ENCODE measurements at regions not wholly inside any gene's neighbourhood (a gene's known extent, or its start where the extent isn't known, plus 50 kb on each side); places are given as distances from the start of the nearest gene placed in this dataset.

- DNase-seq (ENCODE audit: low read depth): no peak
These were observed 484.2 kb downstream of the IRX1 start for GRCh38 chr5:4079831-4080230.

GRCh38 chr5:4080370-4080769 lies 484.7 kb downstream of the IRX1 start:
- DNase-seq (ENCODE audit: low read depth): no peak

DNA sequence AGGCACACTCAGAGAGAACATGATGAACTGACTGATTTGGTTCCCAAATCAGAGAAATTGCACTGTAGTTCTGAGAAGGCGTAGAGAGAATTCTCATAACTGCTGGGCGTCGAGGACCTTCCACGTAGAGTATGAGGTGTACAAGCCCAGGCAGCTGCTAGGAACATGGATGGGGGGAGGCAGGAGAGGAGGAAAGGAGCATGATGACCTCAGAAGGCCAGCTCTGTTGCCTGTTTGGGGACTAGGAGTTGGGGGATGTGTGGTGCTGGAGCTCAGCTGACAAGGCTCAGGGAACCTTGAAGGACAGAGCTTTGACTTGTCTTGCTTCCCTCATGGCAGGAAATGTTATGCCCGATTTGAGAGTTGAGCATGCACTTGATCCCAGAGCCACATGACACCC lies 485.4 kb downstream of the IRX1 start:
- no peak for DNase-seq (ENCODE audit: low read depth)

- no peak for DNase-seq (ENCODE audit: low read depth)
These were observed 485.8 kb downstream of the IRX1 start for GRCh38 chr5:4081466-4081865.

- no peak for DNase-seq (ENCODE audit: low read depth)
These were observed 487.4 kb downstream of the IRX1 start for GRCh38 chr5:4082966-4083564.

GRCh38 chr5:4083591-4084337 lies 488.1 kb downstream of the IRX1 start:
- no peak for DNase-seq (ENCODE audit: low read depth)

GRCh38 chr5:4086081-4086480 lies 490.4 kb downstream of the IRX1 start:
- no peak for DNase-seq (ENCODE audit: low read depth)

GRCh38 chr5:4087110-4087509 lies 491.5 kb downstream of the IRX1 start:
- DNase-seq (ENCODE audit: low read depth): no peak

DNA sequence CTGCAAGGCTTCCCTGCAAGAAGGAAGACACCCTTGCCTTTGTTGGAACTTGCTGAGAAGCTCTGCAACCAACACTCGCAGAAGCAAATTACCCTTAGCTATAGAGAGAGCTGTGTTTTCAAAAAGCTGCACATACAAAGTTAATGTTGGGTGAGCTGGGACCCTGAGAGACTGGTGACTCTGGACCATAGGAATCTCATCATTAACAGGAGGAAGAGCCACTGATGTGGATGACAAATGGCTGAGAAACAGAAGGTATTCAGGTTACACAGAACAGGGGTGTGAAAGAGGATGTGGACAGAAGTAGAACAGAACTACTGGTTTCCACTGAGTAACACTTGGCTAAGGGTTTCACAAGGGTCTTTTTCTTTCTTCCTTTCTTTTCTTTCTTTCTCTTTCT lies 493.5 kb downstream of the IRX1 start:
- DNase-seq (ENCODE audit: low read depth): no peak

- DNase-seq (ENCODE audit: low read depth): no peak
These were observed 497.6 kb downstream of the IRX1 start for GRCh38 chr5:4093236-4093635.

DNA sequence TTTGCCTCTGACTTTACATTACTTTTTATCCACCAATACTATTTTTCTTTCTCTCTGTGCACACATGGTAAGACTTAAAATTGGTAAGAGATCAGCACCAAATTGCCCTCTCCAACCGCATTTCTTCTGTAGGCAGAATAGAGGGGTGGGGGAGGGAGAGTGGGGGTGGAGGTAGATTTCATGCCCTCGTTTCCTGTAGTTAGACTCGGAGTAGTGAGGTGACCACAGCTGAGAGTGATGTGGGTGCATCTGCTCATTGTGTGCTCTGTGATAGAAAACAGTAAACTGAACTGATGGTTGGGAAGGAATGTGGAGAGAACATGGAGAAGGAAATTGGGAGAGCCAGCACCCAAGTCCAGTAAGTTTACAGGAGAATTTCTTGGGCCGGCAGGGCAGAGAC lies 498.3 kb downstream of the IRX1 start:
- DNase-seq (ENCODE audit: low read depth): no peak

- no peak for DNase-seq (ENCODE audit: low read depth)
These were observed 500.4 kb downstream of the IRX1 start for GRCh38 chr5:4095918-4096630.

GRCh38 chr5:4097199-4097598 lies 501.6 kb downstream of the IRX1 start:
- DNase-seq (ENCODE audit: low read depth): no peak

- DNase-seq (ENCODE audit: low read depth): no peak
These were observed 502.6 kb downstream of the IRX1 start for GRCh38 chr5:4098226-4098625.

DNA sequence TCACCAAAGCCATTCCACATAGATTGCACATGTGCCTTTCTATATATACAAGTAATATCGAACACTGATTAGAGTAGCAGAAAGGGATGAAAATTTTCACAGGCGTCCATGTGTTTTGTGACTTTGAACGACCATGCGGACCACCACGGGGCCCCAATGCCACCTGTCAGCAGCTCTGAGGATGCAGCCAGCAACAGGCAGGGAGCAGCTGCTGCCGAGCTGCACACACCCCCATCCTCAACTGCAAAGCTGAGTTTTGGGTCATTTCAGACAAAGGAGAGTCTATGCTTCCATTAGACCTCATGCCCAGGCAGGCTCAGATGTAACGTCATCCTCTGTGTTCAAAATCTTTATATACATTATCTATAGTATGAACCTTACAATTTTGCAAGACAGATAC lies 503.8 kb downstream of the IRX1 start:
- DNase-seq (ENCODE audit: low read depth): no peak

DNA sequence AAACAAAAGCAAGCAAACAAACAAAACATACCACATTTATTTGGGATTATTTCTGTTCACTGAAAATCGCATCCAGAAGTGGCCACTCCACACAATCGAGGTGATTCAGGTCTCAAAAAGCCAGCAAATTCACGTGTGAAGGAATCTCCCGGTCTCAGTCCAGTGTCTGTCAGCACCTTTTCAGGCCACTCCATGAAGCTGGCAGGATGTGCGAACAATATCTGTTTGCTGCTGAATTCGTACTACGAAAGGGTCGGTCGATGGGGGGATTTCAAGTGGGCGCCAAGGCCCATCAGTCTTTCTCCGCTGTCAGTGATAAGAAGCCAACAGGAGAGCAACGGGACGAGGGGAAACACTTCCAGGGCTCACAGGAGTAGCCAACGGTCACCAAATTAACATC lies 505.1 kb downstream of the IRX1 start:
- no peak for DNase-seq (ENCODE audit: low read depth)

GRCh38 chr5:4101189-4101588 lies 505.6 kb downstream of the IRX1 start:
- DNase-seq (ENCODE audit: low read depth): no peak

DNA sequence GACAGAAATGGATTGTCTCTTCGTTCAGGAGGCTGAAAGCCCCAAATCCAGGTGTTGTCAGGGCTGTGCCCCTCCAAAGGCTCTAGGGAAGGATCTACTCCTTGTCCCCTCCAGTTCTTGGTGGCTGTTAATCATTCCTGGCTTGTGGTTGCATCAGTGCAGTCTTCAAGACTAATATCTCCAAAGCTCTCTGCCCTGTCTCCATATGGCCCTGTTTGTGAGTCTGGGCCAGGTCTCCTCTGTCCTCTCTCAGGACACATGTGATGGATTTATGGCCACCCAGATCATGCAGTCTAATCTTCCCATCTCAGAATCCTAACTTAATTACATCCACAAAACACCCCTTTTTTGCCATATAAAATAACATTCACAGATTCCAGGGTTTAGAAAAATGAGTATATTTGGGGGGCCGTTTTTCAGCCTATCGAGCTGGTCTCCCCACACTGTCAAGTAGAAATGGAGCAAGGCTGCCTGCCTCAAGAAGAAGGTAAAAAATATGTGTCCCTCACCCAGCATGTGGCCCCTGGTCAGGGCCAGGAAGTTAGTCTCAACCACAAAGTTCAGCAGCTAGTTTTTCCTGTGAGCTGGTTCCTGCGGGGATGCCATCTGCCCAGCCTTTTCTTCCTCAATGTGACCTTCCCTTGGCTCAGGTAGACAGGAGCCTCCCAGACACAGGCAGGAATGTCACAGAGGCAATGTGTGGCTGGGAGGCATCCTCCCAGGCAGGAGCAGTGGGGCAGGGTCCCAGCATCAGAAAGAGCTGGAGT lies 509.4 kb downstream of the IRX1 start:
- DNase-seq (ENCODE audit: low read depth): no peak

DNA sequence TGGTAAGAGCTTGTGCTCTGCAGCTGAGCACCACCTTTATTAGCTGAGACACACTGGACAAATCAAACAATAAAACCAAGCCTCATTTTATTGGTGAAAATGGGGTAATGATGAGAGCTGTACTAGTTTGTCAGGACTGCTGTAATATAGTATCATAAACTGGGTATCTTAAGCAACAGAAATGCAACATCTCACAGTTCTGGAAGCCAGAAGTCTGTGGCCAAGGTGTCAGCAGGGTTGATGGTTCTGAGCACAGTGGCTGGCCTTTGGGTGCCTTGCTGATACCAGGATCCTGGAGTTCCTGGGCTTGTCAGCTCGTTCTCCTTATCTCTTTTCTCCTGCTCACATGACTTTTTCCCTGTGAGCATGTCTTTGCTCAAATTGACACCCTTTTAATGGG lies 513.1 kb downstream of the IRX1 start:
- no peak for DNase-seq (ENCODE audit: low read depth)

DNA sequence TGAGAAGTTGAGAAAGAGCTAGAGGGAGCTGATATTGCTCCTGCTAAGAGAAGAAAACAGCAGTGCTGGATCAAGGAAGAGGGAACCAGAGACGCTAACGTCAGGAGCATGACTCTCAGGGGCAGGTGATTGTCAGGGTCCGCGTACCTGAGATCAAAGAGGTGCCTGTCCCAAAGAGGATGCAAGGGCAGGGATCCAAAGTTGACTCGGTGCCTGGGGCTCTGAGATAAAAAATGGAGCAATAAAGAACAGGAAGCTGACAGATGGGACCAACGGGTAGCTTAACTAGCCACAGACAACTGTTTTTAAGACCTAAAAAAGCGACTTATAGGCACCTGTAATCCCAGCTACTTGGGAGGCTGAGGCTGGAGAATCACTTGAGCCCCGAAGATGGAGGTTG lies 517.8 kb downstream of the IRX1 start:
- DNase-seq (ENCODE audit: low read depth): no peak

DNA sequence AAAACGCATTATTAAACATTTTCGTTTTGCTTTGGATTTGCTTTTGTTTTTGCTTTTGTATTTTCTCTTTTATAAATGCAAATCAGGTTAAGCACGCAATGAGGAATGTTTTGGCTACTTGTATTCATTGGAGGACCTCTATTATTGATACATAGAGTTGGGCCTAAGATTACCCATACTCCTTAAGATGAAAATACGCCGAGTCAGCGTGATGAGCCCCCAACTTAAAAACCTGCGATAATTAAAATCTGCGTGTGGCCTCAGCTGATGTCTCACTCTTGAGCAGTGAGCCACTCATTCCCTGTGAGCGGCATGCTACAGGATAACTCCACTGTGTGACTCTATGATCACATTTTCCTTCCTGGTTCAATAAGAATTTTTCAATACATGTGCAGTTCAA lies 518.3 kb downstream of the IRX1 start:
- no peak for DNase-seq (ENCODE audit: low read depth)

- no peak for DNase-seq (ENCODE audit: low read depth)
These were observed 518.8 kb downstream of the IRX1 start for GRCh38 chr5:4114452-4114851.

DNA sequence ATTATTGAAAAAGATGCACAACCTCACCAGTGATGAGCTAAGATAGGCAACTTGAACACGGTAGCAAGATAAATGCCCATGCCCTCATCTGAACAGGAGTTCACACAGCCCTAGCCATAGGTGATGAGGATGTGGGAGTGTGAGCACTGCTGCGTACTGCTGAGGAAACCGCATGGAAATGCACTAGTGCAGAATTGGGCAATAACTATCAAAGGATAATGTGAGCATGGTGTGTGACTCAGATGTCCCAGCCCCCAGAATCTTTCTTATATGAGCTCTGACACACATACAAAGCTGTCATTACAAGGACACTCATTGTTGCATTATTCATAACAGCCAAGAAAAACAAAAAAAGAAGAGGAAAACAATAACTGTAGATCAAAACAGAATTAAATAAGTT lies 521.2 kb downstream of the IRX1 start:
- no peak for DNase-seq (ENCODE audit: low read depth)

All from stimulated activated CD8-positive, alpha-beta memory T cell treated with anti-CD3 and anti-CD28 coated beads, Interleukin-7, amount 100 ng/mL, for 24 hours (primary cell).